BE2C (cell line): ENCODE measurements at regions not wholly inside any gene's neighbourhood (a gene's known extent, or its start where the extent isn't known, plus 50 kb on each side); places are given as distances from the start of the nearest gene placed in this dataset.

Experiments
- DNase-seq: peaks from one replicate; pipeline ENCODE4 v3.0.0-alpha.2; 2020
- H3K27me3 ChIP-seq: fragments of 250-450 bp; sonication (Bioruptor Pico); 2 replicates; pipeline ENCODE4 v1.5.1; 2020; ENCODE audit warnings: mild to moderate bottlenecking
- H3K36me3 ChIP-seq: fragments of 250-450 bp; sonication (Bioruptor Pico); 2 replicates; pipeline ENCODE4 v1.5.1; 2020; ENCODE audit warnings: mild to moderate bottlenecking
- H3K4me1 ChIP-seq: fragments of 250-450 bp; sonication (Bioruptor Pico); 2 replicates; pipeline ENCODE4 v1.5.1; 2020
- H3K4me3 ChIP-seq: 2 replicates; pipeline ENCODE4 v1.5.1; 2011; ENCODE audit warnings: low read depth, low read length
- H3K9me3 ChIP-seq: fragments of 250-450 bp; sonication (Bioruptor Pico); 2 replicates; pipeline ENCODE4 v1.5.1; 2020
- TF ChIP-seq, protein P1 (sequence below): IDR thresholded peaks from 2 replicates; pipeline ENCODE4 v1.5.1; 2012; ENCODE audit warnings: mild to moderate bottlenecking, low read depth, low read length

DNA sequence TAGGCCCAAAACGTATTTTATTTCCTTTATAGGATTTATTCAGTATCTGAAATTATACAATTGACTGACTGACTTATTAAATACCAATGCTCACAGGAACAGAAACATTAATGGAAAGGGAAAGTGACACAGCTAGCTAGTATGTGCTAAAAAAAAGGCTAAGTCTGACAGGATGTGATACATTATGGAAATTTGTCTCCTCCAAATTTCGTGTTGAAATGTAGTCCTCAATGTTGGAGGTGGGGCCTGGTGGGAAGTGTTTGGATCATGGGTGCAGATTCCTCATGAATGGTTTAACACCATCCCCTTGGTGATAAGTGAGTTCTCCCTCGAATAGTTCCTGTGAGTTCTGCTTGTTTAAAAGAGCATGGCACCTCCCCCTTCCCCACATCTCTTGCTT is 70.6 kb upstream of the WDR75 start:
- DNase-seq, result no peak
- no peak overlapping the region for H3K4me3 ChIP-seq
- no peaks in the 10 kb centered on the region for H3K36me3 ChIP-seq
- TF ChIP-seq, protein P1, sequence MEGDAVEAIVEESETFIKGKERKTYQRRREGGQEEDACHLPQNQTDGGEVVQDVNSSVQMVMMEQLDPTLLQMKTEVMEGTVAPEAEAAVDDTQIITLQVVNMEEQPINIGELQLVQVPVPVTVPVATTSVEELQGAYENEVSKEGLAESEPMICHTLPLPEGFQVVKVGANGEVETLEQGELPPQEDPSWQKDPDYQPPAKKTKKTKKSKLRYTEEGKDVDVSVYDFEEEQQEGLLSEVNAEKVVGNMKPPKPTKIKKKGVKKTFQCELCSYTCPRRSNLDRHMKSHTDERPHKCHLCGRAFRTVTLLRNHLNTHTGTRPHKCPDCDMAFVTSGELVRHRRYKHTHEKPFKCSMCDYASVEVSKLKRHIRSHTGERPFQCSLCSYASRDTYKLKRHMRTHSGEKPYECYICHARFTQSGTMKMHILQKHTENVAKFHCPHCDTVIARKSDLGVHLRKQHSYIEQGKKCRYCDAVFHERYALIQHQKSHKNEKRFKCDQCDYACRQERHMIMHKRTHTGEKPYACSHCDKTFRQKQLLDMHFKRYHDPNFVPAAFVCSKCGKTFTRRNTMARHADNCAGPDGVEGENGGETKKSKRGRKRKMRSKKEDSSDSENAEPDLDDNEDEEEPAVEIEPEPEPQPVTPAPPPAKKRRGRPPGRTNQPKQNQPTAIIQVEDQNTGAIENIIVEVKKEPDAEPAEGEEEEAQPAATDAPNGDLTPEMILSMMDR, result no peak
- no peaks in the 10 kb centered on the region for H3K9me3 ChIP-seq
- no peaks in the 10 kb centered on the region for H3K27me3 ChIP-seq
- H3K4me1 ChIP-seq, result no peaks in the 10 kb centered on the region; the same call in 1 of the 2 replicates

DNA sequence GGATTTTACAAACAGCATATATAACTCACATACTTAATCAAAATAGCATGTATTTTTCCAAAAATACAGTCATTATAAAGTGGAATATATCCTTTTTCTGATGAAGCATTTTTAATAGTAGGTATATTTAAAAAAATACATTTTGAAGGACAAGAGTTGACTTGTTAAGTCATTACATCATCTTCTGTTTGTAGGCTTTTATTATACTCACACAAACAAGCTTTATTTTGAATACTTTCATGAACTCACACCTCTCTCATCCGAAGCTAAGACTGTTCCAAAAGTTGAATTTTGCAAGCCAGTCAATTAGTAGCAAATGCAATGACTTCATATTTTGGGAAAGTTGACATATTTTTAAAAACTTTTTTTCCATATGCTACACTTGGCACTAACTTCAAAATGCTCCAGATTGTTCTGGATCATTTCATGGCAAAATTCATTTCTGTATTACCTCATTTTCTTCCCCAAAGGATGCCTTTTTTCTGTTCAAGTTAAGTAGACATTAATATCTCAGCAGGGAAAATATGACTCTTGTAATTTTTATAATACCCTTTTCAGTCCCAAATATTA is 68.5 kb upstream of the WDR75 start:
- no peak for DNase-seq
- Histone ChIP-seq H3K27me3 (no peaks in the 10 kb centered on the region), H3K9me3 (no peaks in the 10 kb centered on the region), H3K4me3 (no peak overlapping the region), H3K4me1 (no peaks in the 10 kb centered on the region; the same call in 1 of the 2 replicates), H3K36me3 (no peaks in the 10 kb centered on the region)
- TF ChIP-seq, protein P1, result no peak

DNA sequence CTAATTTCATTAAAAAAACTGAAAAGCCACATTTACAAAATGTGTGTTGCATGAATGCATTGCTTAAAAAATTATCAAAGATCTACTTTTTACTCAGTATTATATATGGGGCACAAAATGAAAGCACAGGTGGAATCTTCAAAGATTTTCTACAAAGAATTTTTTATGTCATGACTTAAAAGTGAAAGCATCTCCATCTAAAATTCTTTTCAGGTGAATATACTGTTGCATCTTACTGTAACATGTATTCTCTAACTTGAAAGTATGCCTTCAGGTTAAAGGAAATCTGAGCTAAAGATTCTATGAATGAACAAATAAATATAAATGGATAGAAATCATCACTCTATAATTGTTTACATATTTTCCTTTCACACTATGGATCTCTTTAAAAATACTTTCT is 66.8 kb upstream of the WDR75 start:
- TF ChIP-seq, protein P1, result no peak
- DNase-seq, result no peak
- Histone ChIP-seq H3K4me1 (no peaks in the 10 kb centered on the region; the same call in 1 of the 2 replicates), H3K27me3 (no peaks in the 10 kb centered on the region), H3K4me3 (no peak overlapping the region), H3K36me3 (no peaks in the 10 kb centered on the region), H3K9me3 (no peaks in the 10 kb centered on the region)

DNA sequence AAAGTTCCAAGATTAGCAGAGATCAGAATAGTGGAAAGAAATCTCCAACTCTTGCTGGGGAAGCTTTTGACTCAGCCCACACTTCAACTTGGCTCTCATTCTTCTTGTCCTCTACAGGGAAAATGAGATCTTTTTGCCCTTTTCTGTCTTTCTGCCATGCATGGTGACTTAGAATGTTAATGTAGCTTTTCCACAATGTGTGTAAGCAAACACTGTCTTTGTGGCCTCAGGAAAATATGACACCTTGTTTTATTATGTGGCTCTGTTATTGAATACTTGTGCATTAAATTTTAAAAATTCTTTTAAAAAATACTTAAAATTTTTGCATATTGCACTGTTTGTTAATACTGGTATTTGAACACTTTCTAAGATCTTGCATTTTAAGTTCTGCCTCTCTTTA is 65.4 kb upstream of the WDR75 start:
- DNase-seq, result no peak
- no peaks in the 10 kb centered on the region for H3K36me3 ChIP-seq
- TF ChIP-seq, protein P1, result no peak
- H3K4me3 ChIP-seq, result no peak overlapping the region
- H3K9me3 ChIP-seq, result no peaks in the 10 kb centered on the region
- no peaks in the 10 kb centered on the region for H3K27me3 ChIP-seq
- no peaks in the 10 kb centered on the region; the same call in 1 of the 2 replicates for H3K4me1 ChIP-seq

DNA sequence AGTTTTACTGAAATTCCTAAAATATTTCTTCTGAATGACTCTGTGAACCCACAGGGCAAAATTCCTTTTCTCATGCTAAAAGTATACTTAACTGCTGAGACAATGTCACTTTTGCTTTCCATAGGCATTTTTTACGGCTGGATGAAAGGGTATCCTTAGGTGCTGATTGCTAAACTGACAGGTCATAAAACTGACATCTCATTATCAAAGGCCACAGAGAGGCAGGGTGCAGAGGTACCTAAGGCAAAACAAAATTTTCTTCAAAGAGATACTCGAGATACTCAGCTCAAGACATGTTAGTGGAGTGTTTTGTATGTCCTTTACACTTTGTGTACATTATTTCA is 62.0 kb upstream of the WDR75 start:
- TF ChIP-seq, protein P1, result no peak
- Histone ChIP-seq H3K4me1 (no peaks in the 10 kb centered on the region; the same call in 1 of the 2 replicates), H3K4me3 (no peak overlapping the region), H3K27me3 (no peaks in the 10 kb centered on the region), H3K9me3 (no peaks in the 10 kb centered on the region), H3K36me3 (no peaks in the 10 kb centered on the region)
- DNase-seq, result no peak

DNA sequence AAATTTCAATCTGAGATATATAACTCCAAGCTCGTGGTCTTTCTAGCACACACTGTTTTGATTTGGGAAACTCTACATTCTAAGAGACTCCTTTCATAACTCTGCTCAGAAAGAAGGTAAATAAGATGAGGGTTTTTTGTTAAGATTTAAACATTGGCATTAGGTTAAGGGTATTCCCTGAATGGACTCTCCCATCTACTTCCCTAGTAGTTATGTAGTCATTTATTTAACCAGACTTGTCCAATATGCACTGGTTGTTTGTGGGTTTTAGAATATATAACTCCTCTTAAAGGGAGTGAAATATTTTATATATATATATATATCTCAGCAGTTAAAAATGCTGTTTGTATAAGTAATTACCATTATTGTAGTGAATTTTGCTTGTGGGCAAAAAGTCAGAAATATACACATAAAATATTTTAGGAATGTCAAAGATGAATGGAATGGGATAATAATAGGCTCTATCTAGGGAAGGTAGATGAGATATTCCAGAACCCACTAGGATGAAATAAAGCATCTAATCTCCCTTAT is 61.5 kb upstream of the WDR75 start:
- Histone ChIP-seq H3K4me3 (no peak overlapping the region), H3K36me3 (no peaks in the 10 kb centered on the region), H3K4me1 (no peaks in the 10 kb centered on the region; the same call in 1 of the 2 replicates), H3K9me3 (no peaks in the 10 kb centered on the region), H3K27me3 (no peaks in the 10 kb centered on the region)
- TF ChIP-seq, protein P1, result no peak
- DNase-seq, result no peak
